ENCODE measurements at regions not wholly inside any gene's neighbourhood (a gene's known extent, or its start where the extent isn't known, plus 50 kb on each side); places are given as distances from the start of the nearest gene placed in this dataset.

DNA sequence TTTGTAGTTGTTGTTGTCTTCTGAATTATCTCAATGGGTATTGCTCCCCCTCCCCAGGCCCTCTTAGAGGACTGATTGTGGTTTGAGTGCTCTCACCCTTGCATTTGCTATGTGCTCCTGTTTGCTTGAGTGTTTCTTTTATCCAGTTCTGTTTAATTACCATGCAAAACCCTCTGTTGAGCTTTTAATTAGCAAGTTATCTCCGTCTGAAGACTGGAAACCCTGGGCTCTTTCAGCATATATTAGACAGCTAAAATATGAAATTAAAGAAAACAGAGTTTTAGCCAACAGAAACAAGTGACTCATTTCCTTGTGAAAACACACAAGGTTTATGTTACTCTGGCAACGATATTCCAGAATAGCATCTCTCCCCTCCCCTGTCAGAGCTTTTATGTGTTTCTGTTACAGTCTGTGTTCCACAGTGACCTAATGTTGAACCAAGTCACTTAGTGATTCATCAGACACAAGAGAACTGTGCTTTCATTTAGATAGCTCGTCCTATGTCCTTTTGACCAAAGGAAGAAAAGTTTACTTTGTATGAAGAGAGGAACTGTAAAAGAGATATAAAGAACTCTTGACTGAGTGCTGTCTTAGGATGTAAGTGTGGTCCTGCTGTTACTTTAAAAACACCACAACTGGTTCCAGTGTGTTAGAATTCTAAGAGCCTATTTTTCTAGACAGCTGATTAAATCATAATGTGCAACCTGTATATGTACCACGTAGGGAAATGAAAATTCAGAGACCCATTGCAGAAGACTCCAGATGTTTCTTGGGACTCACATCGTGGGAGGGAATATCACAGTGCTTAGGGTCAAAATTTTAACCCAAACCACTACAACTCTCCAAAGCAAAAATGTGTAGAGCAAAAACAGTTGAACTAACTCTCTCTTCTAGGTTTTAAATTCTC, 172.8 kb upstream of the RBMS1 start:
- Histone ChIP-seq H3K36me3 (no peaks in the 10 kb centered on the region), H3K4me3 (no peak overlapping the region), H3K9me3 (no peaks in the 10 kb centered on the region), H3K27me3 (replicated peaks in 1 of 7) (no peaks in the 10 kb centered on the region), H3K27ac (peak overlapping the region in 7 of 8 donors; percentile 39 to 70 (median 53)), H3K4me1 (peaks cover 0 to 10% (median 9%) of the 10 kb centered on the region in 6 donors)
- 22 to 32% (median 25%) methylated on average over 5 of the region's 5 CpGs for WGBS, 5 donors
- TF ChIP-seq, protein P1, sequence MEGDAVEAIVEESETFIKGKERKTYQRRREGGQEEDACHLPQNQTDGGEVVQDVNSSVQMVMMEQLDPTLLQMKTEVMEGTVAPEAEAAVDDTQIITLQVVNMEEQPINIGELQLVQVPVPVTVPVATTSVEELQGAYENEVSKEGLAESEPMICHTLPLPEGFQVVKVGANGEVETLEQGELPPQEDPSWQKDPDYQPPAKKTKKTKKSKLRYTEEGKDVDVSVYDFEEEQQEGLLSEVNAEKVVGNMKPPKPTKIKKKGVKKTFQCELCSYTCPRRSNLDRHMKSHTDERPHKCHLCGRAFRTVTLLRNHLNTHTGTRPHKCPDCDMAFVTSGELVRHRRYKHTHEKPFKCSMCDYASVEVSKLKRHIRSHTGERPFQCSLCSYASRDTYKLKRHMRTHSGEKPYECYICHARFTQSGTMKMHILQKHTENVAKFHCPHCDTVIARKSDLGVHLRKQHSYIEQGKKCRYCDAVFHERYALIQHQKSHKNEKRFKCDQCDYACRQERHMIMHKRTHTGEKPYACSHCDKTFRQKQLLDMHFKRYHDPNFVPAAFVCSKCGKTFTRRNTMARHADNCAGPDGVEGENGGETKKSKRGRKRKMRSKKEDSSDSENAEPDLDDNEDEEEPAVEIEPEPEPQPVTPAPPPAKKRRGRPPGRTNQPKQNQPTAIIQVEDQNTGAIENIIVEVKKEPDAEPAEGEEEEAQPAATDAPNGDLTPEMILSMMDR (IDR thresholded peaks at IDR 0.05 in 8 of 11, conservative IDR thresholded peaks at IDR 0.05 in 3 of 11), result no peak
- DNase-seq, result no peak
- intact Hi-C loops (cut with DNase I; ENCODE audit: low total_unique reads), result no loop called here

DNA sequence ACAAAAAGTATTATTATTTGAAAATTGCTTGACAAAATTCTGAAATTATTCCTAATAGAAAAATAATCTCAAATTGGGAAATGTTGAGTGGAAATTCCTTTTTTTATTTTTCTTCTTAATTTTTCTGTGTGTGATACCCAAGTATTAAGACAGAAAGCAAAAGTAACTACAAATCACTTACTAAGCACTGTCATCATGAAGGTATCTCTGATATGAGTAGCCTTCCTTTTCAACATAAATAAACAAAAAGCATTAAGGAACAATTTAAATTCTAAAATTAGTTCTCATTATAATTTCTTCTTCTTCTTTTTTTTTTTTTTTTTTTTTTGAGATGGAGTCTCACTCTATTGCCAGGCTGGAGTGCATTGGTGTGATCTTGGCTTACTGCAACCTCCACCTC, 174.2 kb upstream of the RBMS1 start:
- Histone ChIP-seq H3K4me3 (no peak overlapping the region), H3K27me3 (replicated peaks in 1 of 7) (no peaks in the 10 kb centered on the region), H3K9me3 (no peaks in the 10 kb centered on the region), H3K36me3 (no peaks in the 10 kb centered on the region), H3K4me1 (peaks cover 0 to 10% (median 9%) of the 10 kb centered on the region in 6 donors), H3K27ac (peak overlapping the region in 1 of 8 donors; percentile 40)
- TF ChIP-seq POLR2AphosphoS5 (IDR thresholded peaks at IDR 0.05) (no peak), POLR2A (IDR thresholded peaks at IDR 0.05) (no peak)
- TF ChIP-seq, protein P1 (IDR thresholded peaks at IDR 0.05 in 8 of 11, conservative IDR thresholded peaks at IDR 0.05 in 3 of 11), result no peak
- no peak for DNase-seq
- intact Hi-C loops (cut with DNase I; ENCODE audit: low total_unique reads), result no loop called here

DNA sequence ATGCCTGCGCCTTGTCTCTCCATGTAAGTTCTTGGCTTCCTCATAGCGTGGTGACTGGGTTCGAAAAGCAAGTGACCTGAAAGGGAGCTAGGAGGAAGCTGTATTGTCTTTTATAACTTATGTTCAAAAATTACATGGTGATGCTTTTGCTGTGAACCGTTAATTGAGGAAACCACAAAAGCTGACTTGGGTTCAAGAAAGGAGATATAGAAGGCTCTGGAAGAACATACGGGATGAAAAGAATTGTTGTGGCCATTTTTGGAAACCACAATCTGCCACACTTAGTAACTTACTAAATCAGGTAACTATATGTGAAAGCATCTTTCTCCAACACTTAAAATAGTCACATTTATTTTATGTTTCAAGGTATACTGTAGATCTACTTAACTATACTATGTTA, 177.0 kb upstream of the RBMS1 start:
- 31 to 51% (median 39%) methylated on average over 5 of the region's 5 CpGs for WGBS, 5 donors
- no peak for TF ChIP-seq POLR2AphosphoS5 (IDR thresholded peaks at IDR 0.05)
- no peak for TF ChIP-seq POLR2A (IDR thresholded peaks at IDR 0.05)
- TF ChIP-seq, protein P1 (IDR thresholded peaks at IDR 0.05 in 8 of 11, conservative IDR thresholded peaks at IDR 0.05 in 3 of 11), result no peak
- peaks cover 0 to 10% (median 9%) of the 10 kb centered on the region in 6 donors for H3K4me1 ChIP-seq
- H3K36me3 ChIP-seq, result no peaks in the 10 kb centered on the region
- no peaks in the 10 kb centered on the region for H3K9me3 ChIP-seq
- H3K4me3 ChIP-seq, result no peak overlapping the region
- intact Hi-C loops (cut with DNase I; ENCODE audit: low total_unique reads), result no loop called here
- H3K27ac ChIP-seq, result no peak overlapping the region
- DNase-seq, result no peak
- H3K27me3 ChIP-seq (replicated peaks in 1 of 7), result no peaks in the 10 kb centered on the region

DNA sequence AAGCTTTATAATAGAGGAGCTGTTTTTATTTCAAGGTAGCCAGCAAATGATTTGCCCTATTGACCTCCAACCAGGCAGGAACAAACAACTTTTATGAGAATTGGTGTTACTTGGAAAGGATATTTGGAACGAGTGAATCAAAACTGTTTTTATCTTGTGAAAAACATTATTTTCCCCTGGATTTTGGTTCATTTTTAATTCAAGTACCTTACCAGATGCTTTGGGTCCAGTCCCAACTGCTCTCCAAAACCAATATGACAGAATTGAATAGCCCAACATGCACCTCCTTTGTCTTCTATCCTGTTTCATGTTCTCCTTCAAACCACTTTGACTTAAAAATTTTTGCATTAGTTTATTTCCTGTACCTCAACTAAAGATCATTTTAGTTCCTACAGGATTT, 178.6 kb upstream of the RBMS1 start:
- intact Hi-C loops (cut with DNase I; ENCODE audit: low total_unique reads), result no loop called here
- H3K4me1 ChIP-seq, result peaks cover 0 to under 1% (median 0%) of the 10 kb centered on the region in 6 donors

More for the DNA sequence above, 178.6 kb upstream of the RBMS1 start:
- WGBS, 5 donors, result 68 to 82% (median 71%) methylated on average over 1 of the region's 1 CpG
- H3K27ac ChIP-seq, result no peak overlapping the region
- H3K27me3 ChIP-seq (replicated peaks in 1 of 7), result no peaks in the 10 kb centered on the region
- DNase-seq, result no peak
- H3K9me3 ChIP-seq, result no peaks in the 10 kb centered on the region
- no peak for TF ChIP-seq POLR2A (IDR thresholded peaks at IDR 0.05)
- TF ChIP-seq, protein P1 (IDR thresholded peaks at IDR 0.05 in 8 of 11, conservative IDR thresholded peaks at IDR 0.05 in 3 of 11), result no peak
- no peak for TF ChIP-seq POLR2AphosphoS5 (IDR thresholded peaks at IDR 0.05)
- no peak overlapping the region for H3K4me3 ChIP-seq
- no peaks in the 10 kb centered on the region for H3K36me3 ChIP-seq
